ENCODE measurements at regions not wholly inside any gene's neighbourhood (a gene's known extent, or its start where the extent isn't known, plus 50 kb on each side); places are given as distances from the start of the nearest gene placed in this dataset.

DNA sequence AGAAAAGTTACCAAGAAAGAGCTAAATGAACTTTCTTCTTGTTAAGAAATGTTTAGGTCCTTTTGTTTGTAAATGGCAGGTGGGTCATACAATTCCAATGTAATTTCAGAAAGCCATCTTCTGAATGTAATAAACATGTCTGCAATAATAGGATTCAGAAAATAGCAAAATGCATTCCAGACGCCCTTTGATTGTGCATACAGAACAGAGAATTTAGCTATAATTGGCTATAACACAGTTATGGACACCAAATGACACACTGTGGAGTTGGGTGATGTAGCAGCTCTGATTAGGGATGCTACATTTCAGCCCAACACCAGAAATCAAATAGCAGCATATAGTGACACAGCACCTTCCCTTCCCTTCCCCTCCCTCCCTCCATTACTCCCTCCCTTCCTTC, 240.8 kb downstream of the SNX10 start:
- Histone ChIP-seq H3K27me3 (peaks cover 0 to 9% of the 10 kb centered on the region in 2 donors), H3K4me1 (no peaks in the 10 kb centered on the region), H3K36me3 (no peaks in the 10 kb centered on the region), H3K9me3 (no peaks in the 10 kb centered on the region), H3K27ac (no peak overlapping the region), H3K4me3 (no peak overlapping the region)
- WGBS, 2 donors = 65 to 73% methylated on average over 1 of the region's 1 CpG
- TF ChIP-seq CTCF (IDR thresholded peaks at IDR 0.05) = no peak
- no peak for TF ChIP-seq EP300 (IDR thresholded peaks at IDR 0.05)
- TF ChIP-seq POLR2A (IDR thresholded peaks at IDR 0.05) = no peak
- DNase-seq (ENCODE audit: low spot score in 2 of 2) = no peak

- Histone ChIP-seq H3K27ac (no peak overlapping the region), H3K36me3 (no peaks in the 10 kb centered on the region), H3K27me3 (peaks cover 0 to 9% of the 10 kb centered on the region in 2 donors), H3K4me3 (no peak overlapping the region), H3K4me1 (no peaks in the 10 kb centered on the region), H3K9me3 (no peaks in the 10 kb centered on the region)
- 43 to 51% methylated on average over 4 of the region's 4 CpGs for WGBS, 2 donors
- no peak for DNase-seq (ENCODE audit: low spot score in 2 of 2)
- no peak for TF ChIP-seq CTCF (IDR thresholded peaks at IDR 0.05)
- no peak for TF ChIP-seq EP300 (IDR thresholded peaks at IDR 0.05)
- TF ChIP-seq POLR2A (IDR thresholded peaks at IDR 0.05) = no peak
Observed at GRCh38 chr7:26533217-26533616, 241.6 kb downstream of the SNX10 start.

- Histone ChIP-seq H3K27me3 (peaks cover 0 to 5% of the 10 kb centered on the region in 2 donors), H3K4me3 (no peak overlapping the region), H3K27ac (no peak overlapping the region), H3K36me3 (no peaks in the 10 kb centered on the region), H3K9me3 (no peaks in the 10 kb centered on the region), H3K4me1 (no peaks in the 10 kb centered on the region)
- TF ChIP-seq CTCF (IDR thresholded peaks at IDR 0.05) (no peak), EP300 (IDR thresholded peaks at IDR 0.05) (no peak), POLR2A (IDR thresholded peaks at IDR 0.05) (no peak)
- DNase-seq (ENCODE audit: low spot score in 2 of 2) = no peak
- WGBS, 2 donors = 45% methylated on average over 17 of the region's 17 CpGs
Observed at GRCh38 chr7:26534649-26535482, 243.2 kb downstream of the SNX10 start.

DNA sequence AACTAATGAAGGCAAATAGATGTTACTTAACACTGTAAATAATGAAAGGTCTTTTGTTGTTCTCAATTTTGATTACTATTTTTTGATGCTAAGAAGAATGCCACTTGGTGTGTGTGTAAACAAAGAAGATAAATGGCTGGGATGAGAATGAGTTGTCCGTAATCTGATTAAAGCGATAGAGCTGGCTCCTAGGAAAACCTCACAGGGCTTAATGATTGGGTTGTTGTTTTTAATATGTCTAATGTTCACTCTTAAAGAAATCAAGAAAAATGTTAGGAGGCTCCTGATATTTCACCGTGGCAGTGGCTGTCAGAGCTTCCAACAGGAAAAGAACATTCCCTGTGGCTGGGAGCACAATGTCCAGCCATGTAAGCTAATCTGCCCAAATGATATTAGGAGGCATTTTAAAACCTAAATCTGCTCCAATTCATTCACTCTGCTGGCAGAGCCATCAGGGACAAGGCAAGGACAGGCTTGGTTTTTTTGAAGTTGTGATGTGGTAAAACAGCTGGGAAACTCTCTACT, 243.9 kb downstream of the SNX10 start:
- DNase-seq (ENCODE audit: low spot score in 2 of 2) = no peak
- H3K27ac ChIP-seq = no peak overlapping the region
- 62 to 69% methylated on average over 3 of the region's 3 CpGs for WGBS, 2 donors

More for the DNA sequence above, 243.9 kb downstream of the SNX10 start:
- Histone ChIP-seq H3K36me3 (no peaks in the 10 kb centered on the region), H3K27me3 (peaks cover 0 to 5% of the 10 kb centered on the region in 2 donors), H3K4me3 (no peak overlapping the region), H3K9me3 (no peaks in the 10 kb centered on the region), H3K4me1 (no peaks in the 10 kb centered on the region)
- TF ChIP-seq EP300 (IDR thresholded peaks at IDR 0.05) (no peak), POLR2A (IDR thresholded peaks at IDR 0.05) (no peak), CTCF (IDR thresholded peaks at IDR 0.05) (no peak)

Measured in tibial nerve (tissue), 4 donors.